RWPE2 (cell line): ENCODE measurements at regions not wholly inside any gene's neighbourhood (a gene's known extent, or its start where the extent isn't known, plus 50 kb on each side); places are given as distances from the start of the nearest gene placed in this dataset.

Experiments
- ATAC-seq: fragments of 200-7000 bp; cut with Tn5 transposase; 3 replicates; pipeline ENCODE4 v1.9.1; 2021; ENCODE audit warnings: low read depth
- DNase-seq: peaks from one replicate; pipeline ENCODE4 v3.0.0-alpha.2; 2020; ENCODE audit warnings: low spot score
- H3K27ac ChIP-seq: fragments of 450-650 bp; 2 replicates; pipeline ENCODE4 v1.5.1; 2017; ENCODE audit warnings: mild to moderate bottlenecking; ENCODE audit not compliant: poor library complexity, severe bottlenecking
- H3K27me3 ChIP-seq: fragments of 250-450 bp; sonication (Bioruptor Pico); 2 replicates; pipeline ENCODE4 v1.5.1; 2021; ENCODE audit warnings: mild to moderate bottlenecking, moderate library complexity; ENCODE audit not compliant: insufficient read depth, poor library complexity, severe bottlenecking
- H3K36me3 ChIP-seq: fragments of 250-450 bp; sonication (Bioruptor Pico); 2 replicates; pipeline ENCODE4 v1.5.1; 2020; ENCODE audit warnings: low read depth, mild to moderate bottlenecking, moderate library complexity
- H3K4me1 ChIP-seq: fragments of 250-450 bp; sonication (Bioruptor Pico); 2 replicates; pipeline ENCODE4 v1.5.1; 2021; ENCODE audit warnings: mild to moderate bottlenecking, moderate library complexity; ENCODE audit not compliant: insufficient read depth, poor library complexity, severe bottlenecking
- H3K4me3 ChIP-seq: fragments of 250-450 bp; sonication (Bioruptor Pico); 2 replicates; pipeline ENCODE4 v1.5.1; 2021; ENCODE audit warnings: mild to moderate bottlenecking, moderate library complexity; ENCODE audit not compliant: severe bottlenecking
- H3K9me3 ChIP-seq: fragments of 250-450 bp; sonication (Bioruptor Pico); 2 replicates; pipeline ENCODE4 v1.5.1; 2021; ENCODE audit warnings: mild to moderate bottlenecking, moderate library complexity; ENCODE audit not compliant: severe bottlenecking
- TF ChIP-seq, protein P1 (sequence below): fragments of 450-650 bp; IDR thresholded peaks from one replicate; pipeline ENCODE4 v1.5.1; 2017; ENCODE audit warnings: mild to moderate bottlenecking, moderate library complexity; ENCODE audit not compliant: poor library complexity, severe bottlenecking

DNA sequence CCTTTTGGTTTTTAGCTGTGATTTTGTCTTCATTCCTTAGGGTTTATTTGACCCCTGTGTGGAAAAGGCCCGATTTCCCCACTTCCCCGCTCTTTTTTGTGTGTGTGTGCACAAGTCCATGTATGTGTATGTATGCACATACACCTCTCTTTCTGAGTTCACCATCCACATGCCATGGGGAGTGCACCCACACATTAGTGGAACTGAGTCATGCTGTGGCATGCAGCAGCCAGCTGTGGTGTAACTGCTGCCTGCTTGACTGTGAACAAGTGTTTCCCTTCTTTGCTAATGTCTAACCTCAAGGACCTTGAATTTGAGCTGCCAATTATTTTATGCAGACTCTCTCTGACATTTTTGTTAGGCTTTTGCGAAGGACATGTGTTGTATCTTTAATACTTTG is 434.9 kb upstream of the TPM1 start:
- Histone ChIP-seq H3K4me1 (peaks cover 33% of the 10 kb centered on the region), H3K36me3 (no peaks in the 10 kb centered on the region), H3K27me3 (no peaks in the 10 kb centered on the region), H3K27ac (peak overlapping the region; percentile 90), H3K4me3 (no peak overlapping the region), H3K9me3 (no peaks in the 10 kb centered on the region)
- DNase-seq: no peak
- peak; percentile 15; the same call in 1 of the 3 replicates for ATAC-seq
- TF ChIP-seq, protein P1, sequence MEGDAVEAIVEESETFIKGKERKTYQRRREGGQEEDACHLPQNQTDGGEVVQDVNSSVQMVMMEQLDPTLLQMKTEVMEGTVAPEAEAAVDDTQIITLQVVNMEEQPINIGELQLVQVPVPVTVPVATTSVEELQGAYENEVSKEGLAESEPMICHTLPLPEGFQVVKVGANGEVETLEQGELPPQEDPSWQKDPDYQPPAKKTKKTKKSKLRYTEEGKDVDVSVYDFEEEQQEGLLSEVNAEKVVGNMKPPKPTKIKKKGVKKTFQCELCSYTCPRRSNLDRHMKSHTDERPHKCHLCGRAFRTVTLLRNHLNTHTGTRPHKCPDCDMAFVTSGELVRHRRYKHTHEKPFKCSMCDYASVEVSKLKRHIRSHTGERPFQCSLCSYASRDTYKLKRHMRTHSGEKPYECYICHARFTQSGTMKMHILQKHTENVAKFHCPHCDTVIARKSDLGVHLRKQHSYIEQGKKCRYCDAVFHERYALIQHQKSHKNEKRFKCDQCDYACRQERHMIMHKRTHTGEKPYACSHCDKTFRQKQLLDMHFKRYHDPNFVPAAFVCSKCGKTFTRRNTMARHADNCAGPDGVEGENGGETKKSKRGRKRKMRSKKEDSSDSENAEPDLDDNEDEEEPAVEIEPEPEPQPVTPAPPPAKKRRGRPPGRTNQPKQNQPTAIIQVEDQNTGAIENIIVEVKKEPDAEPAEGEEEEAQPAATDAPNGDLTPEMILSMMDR: no peak

DNA sequence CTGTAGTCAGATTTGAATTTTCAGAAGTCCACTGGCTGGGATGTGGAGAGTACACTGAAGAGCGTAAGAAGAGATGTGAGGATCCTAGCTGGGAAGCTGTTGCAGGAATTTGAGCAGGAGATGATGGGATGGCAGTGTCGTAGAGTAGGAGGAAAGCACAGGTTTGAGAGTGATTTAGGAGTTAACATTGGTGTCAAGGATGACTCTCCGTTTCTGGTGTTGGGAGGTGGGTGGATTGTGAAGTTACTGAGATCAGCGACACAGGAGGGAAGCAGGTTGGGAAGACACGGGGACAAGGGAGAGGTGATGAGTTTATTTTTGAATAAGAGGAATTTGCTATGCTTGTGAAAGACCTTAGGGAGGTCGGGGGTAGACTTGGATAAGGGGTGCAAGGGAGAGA is 434.2 kb upstream of the TPM1 start:
- DNase-seq (no peak), ATAC-seq (no peak)
- H3K9me3 ChIP-seq: no peaks in the 10 kb centered on the region
- H3K27me3 ChIP-seq: no peaks in the 10 kb centered on the region
- TF ChIP-seq, protein P1: no peak
- no peaks in the 10 kb centered on the region for H3K36me3 ChIP-seq
- no peak overlapping the region for H3K27ac ChIP-seq
- H3K4me1 ChIP-seq: peaks cover 27% of the 10 kb centered on the region
- H3K4me3 ChIP-seq: no peak overlapping the region

DNA sequence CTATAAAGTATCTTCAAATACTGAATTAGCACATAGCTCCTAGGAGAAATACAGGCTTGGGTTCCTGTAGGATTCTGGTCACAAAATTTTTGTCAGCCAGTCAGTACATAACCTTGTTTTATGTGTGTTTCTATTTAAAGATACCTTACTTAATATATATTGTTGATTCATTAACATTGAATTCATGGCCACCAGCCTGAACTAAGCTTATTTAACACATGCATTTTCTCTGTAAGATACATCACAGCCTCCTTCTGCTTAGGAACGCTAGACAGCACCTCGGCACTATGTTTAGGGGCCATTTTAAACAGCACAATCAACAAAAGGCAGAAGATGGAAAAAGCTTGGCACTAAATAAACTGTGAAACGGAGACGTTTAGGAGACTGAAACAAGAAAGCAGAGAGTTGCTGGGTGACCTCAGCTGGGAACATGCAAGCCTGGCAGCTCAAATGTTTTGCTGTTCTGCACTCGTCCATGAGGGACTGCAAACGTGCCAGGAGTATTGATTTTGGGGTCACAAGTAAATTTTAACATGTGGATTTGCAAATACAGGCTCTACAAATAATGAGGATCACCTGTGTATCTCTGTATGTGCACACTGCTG is 432.2 kb upstream of the TPM1 start:
- H3K9me3 ChIP-seq: no peaks in the 10 kb centered on the region
- TF ChIP-seq, protein P1: no peak
- DNase-seq (no peak), ATAC-seq (no peak)
- peaks cover 19% of the 10 kb centered on the region for H3K4me1 ChIP-seq
- no peaks in the 10 kb centered on the region for H3K27me3 ChIP-seq
- no peaks in the 10 kb centered on the region for H3K36me3 ChIP-seq
- H3K4me3 ChIP-seq: no peak overlapping the region
- no peak overlapping the region for H3K27ac ChIP-seq

DNA sequence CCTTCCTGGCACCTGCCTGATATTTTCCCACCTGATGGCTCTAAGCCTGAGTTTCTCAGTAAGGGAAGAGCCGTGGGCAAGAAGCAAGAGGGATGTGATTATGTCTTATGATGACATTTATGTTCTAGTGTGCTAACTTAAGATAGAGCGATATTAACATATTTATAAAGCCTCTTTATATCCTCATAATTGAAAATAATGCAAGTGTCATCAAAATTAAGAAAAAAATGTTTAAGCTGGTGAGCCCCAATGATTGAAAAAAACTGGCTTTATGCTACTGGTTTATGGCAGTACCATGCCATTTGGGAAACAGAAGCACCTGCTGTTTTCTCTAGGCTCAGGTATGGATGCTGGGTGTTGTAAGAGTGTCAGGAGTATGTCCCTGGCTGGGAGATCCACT is 431.5 kb upstream of the TPM1 start:
- TF ChIP-seq, protein P1: no peak
- H3K4me3 ChIP-seq: no peak overlapping the region
- ATAC-seq (no peak), DNase-seq (no peak)
- H3K9me3 ChIP-seq: no peaks in the 10 kb centered on the region
- H3K27me3 ChIP-seq: no peaks in the 10 kb centered on the region
- no peak overlapping the region for H3K27ac ChIP-seq
- no peaks in the 10 kb centered on the region for H3K36me3 ChIP-seq
- peaks cover 17% of the 10 kb centered on the region for H3K4me1 ChIP-seq

DNA sequence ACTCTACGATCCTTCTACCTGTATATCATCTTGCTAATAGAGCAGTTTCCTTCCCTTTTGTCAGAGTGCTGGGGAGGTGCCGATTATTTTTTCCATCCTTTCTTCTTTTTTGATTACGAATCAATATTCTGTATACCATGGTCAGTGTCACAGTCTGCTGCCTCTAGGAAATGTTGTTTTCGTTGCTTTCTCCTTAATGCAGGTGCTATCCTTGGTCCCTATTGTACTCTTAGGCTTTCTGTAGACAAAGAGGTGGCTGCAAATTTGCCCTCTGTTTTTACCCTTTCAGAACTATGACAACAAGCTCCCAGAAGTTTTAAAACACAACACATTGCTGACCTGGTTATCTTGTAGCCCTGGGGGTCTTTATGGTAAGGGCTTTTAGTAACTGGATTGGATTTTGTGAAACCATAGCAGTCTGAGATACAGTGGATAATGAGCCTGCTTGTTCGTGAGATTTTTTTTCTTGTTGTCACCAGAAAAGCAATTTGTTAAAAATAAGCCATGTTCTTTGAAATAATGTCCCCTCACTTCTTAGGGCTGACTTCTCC is 430.3 kb upstream of the TPM1 start:
- DNase-seq: no peak
- TF ChIP-seq, protein P1: no peak

More for the DNA sequence above, 430.3 kb upstream of the TPM1 start:
- no peak overlapping the region for H3K4me3 ChIP-seq
- H3K27me3 ChIP-seq: no peaks in the 10 kb centered on the region
- H3K36me3 ChIP-seq: no peaks in the 10 kb centered on the region
- H3K27ac ChIP-seq: no peak overlapping the region
- no peak for ATAC-seq
- peaks cover 6% of the 10 kb centered on the region for H3K4me1 ChIP-seq
- H3K9me3 ChIP-seq: no peaks in the 10 kb centered on the region
